CD4-positive, alpha-beta T cell treated with Interleukin-12 subunit alpha and Interleukin-12 subunit beta, for 1 hour (primary cell): ENCODE measurements at regions not wholly inside any gene's neighbourhood (a gene's known extent, or its start where the extent isn't known, plus 50 kb on each side); places are given as distances from the start of the nearest gene placed in this dataset.

Experiments used
- DNase-seq: peaks from one replicate; pipeline ENCODE4 v3.0.0-alpha.2; 2020

DNA sequence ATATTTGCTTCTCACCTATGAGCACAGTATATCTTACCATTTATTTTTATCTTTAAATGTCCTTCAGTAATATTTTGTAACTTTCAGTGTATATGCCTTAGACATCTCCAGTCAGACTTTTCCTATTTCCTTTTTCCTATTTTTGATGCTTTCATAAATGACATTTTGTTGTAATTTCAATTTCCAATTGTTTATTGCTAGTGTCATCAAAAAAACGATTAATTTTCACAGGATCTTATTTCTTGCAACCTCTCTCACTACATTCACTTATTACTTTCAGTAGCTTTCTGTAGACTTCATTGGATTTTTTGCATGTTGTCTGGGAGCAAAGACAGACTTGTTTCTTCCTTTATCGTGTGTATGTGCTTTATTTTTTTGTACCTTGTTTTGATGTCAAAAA, 602.4 kb downstream of the AJAP1 start:
- no peak for DNase-seq

DNA sequence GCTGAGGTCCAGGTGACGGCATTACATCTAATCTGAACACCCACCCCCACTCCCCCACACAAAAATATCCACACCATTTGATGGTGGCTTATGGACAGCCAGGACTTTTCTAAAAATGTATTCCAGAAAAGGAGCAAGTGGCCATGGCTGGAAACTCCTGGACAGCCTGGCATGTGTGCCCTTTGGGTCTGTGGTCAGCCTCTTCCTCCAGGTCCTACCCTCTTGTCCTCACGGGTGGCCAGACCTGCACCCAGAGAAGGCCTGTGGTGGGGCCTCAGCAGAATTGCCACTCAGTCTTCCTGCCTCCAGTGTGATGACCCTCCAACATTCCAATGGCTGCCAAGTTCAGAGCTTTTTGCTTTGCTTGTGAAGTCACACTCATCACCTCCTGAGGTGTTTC, 600.6 kb downstream of the AJAP1 start:
- no peak for DNase-seq

DNA sequence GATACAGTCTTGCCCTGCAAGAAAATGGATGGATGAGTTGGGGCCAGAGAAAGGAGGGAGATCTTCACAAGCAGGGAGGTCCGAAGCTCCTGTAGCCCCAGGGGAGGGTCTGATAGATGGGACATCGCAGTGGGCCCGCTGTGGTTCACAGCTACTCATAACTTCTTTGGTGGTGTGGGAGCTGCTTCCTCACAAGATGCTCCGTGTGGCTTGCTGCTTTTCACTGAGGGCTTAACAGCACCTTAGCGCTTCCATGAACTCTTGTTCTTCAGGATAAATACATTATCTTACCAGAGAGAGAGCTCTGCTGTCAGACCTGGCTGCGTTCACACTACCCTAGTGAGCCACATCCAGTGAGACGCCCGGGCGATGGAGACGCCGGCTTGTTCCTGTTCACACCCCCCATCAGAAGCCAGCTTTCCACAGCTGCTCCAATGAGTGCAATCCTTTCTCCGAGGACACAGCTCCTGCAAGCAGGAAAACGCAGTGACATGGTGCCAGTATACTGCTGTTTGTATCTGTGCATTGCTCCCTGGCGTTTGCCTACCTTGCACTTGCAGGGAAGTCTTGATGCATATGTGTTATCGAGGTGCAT, 599.8 kb downstream of the AJAP1 start:
- no peak for DNase-seq

DNA sequence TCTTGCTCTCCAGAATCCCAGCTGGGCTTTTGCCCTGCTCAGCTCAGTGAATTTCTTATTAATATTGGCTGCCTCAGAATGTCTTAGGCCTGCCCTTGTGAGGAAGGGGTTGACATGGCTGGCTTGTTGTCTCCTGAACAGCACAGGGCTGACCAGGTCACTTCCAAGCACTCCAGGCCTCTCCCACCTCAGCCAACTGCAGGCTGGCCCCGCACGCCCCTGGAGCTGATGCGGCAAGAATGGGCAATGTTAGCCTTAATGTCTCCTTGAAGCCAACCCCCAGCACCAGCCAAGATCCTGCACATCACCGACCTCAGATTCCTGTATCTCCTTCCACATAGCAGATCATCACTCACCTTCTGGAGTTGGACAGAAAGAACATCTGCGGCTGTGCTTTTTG, 598.6 kb downstream of the AJAP1 start:
- DNase-seq, result no peak

DNA sequence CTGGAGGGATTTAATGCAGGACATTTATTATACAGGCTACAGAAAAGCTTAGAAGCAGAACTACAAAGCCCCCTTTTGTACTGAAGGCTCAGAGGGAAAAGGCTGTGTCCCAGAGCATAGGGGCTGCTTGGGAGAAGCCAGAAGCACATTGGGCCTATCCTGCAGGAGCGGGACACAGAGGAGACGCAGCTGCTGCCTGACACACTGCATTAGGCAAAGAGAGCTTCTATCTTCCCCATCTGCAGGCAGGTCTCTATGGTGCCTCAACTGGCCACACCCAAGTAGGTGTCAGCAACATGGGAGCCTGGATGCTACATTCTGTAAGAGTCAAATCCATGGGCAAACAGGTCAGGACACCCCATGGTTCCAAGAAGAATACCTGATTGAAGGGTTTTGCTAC, 595.9 kb downstream of the AJAP1 start:
- no peak for DNase-seq

DNA sequence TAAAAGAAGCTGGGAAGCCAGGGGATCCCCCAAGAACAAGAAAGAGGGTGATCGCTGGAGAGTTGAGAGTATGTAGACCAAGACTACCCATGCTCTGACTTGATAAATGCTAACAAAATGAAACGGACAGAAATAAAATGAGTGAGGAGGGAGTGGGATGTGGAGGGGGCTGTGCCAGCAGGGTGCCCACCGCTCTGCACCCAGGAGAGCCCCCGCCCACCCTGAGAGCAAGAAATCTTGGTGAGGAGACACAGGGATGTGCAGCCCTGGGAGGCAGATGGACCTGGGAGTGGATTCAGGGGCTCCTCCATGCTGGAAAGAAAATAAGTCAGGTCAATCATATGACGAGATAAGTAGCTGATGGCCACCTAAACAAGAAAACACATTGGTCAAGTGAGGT, 590.9 kb downstream of the AJAP1 start:
- DNase-seq, result no peak

DNA sequence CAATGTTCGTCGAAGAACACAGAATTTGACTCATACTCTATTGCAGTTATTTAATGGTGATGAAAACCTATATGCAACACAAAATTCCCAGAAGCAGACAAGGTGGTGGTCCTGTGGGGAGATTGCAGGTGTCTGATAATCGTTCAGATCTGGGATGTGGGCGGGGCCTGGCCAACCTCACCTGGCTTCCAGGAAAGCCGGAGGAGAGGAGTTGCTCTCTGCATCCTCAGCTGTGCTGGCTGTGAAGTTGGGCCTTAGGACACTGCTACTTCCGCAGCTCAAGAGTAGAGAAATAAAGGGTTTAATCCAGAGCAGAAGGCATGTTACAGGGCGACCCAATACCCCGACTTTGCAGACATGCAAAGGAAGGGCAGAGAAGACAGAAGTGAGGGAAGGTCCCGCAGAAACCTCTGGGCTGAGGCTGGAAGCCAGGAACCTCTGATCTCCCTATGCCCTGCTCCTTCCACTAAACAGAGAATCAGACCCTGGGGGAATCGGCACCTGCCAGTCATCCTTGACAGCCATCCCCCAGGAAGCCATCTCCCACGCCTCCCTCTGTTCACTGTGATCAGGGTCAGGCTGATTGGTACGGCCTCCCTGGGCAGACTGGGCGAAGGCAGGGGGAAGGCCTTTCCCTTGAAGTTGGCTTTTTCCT, 590.3 kb downstream of the AJAP1 start:
- no peak for DNase-seq

DNA sequence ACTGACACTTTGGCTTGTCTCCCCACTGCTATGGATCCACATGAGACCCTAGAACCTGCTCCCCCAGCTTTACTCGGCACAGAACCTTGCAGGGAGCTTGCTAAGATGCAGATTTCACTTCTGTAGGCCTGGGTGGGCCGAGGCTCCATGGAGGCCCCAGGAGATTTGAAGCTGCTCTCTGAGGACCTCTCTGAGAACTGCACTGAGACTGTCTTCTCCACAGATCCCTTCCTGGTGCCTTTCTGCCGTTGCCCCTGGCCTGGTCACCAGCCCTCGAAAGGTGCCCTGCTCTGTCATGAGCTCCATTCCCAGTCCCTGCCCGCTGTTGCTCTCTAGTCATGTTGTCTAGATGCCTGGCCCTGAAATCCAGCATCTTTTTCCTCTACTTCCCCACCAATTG, 588.4 kb downstream of the AJAP1 start:
- no peak for DNase-seq

DNA sequence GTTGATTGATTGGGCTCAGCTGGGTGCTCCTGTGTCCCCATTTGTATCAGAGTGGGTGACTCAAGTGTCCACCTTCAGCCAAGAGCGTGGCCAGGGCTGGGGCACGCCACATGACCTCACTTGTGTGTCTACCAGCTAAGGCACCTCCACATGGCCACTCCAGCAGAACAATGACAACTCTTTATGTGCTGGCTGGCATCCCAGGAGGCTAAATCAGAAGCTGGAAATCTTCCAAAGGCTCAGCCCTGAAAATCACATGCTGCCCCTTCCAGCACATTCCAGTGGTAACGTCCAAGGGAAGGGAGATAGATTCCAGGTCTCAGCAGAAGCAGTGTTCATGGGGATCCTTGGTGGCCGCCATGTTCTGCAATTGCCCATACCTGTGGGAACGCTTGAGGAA, 585.5 kb downstream of the AJAP1 start:
- DNase-seq, result no peak

DNA sequence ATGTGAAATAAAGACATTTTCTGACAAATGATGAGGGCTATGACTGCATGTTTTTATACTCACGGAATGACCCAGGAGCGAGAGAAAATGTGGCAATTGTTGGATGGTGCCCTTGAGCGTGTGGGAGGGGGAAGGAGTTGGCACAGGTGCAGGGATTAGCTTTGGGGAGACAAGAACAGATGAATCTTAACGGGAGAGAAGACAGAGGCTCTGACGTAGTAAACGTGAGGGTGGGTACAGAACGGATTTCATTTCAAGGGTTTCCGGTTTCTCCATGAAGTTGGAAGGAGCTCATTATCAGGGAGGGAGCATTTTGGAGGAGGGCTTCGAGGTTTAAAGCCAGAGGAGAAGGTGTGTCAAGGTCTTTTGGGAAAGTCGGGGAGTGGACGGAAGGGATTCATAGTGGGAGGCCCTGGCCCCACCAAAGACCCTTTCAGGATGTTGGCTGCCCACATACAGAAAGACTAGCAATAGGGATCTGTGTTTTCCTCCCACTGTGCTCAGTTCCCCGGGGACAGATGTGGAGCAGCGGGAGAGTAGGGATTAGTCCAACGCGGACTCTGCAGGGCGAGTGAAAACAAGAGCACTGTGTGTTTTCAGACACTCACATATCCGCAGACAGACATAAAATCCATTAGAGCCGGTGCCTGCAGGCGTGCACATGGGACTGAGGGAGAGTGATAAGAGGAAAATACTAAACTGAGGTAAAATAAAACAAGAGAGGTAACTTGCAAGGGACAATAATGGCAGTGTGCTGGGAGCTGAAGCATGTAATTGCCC, 584.1 kb downstream of the AJAP1 start:
- no peak for DNase-seq

DNA sequence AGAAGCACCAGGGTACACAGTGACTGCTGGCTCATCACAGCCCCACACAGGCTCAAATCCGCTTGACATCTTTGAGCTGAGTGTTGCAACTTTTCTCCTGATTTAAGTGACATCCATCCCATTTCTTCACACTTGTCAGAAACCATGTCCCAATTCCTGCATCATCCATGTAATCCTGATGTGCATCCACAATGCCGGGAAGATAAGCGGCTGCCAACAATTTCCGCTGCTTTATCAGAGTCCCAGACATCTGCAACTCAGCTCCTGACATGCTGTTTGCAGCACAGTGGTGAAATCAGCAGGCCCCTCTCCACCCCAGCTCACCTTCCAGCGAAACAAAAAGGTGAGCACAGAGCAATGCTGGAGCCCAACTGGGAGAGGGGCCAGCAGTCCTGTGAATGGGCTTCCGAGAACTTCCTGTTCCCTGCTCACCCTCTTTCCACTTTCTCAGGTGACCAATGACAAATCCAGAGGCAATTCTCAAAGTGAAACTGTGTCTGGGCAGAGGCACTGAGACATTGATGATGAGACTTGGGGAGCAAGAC, 581.0 kb downstream of the AJAP1 start:
- DNase-seq, result no peak

DNA sequence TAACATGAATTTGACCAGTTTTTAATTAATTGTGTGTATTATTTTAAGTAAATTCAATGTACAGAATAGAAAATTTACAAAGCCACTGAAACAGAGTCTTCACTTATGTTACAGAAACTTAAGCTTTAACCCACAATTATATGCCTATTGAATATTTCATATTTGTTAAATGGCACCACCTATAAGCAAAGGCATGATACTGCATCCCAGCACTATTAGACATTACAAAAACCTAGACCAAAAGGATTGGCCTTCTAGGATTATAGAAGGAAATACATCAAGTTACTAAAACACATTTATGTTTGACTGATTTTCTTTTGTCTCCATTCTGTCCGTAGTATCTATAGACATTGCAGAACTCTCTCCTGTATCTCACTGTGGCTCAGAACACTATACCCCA, 578.1 kb downstream of the AJAP1 start:
- no peak for DNase-seq

DNA sequence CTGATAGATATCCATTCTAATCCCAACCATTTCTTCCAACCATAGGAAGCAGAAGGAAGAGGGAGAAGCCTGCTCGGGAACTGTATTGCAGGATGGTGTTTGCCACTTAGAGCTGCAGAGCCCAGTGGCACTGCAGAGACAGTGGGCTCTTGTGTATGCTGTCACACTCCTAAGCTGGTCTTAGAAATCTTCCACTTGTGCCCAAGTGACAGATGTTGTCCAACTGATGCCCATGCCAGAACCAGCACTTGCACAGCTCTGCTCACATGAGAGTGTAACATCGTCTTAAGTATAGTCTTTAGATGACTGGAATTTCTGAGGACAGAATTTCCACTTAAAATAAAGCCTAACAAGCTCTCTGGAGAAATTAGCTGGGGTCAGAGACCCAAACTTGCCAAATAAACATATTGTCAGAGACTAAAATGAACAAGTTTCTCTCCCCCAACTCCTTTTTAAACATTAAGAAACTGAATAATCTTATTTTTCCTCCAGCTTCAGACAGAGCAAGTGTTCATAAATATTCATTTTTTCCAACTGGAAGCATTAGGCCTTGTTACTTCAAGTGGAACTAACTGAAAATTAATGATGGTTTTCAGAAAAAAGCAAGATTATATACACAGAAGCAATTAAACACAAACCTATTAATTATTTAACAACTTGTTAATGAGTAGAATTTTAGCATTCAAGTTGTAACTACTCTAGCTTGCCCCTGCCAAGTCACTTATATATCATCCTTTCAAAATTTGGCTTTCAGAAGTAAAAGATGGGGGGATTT, 577.3 kb downstream of the AJAP1 start:
- DNase-seq, result no peak

DNA sequence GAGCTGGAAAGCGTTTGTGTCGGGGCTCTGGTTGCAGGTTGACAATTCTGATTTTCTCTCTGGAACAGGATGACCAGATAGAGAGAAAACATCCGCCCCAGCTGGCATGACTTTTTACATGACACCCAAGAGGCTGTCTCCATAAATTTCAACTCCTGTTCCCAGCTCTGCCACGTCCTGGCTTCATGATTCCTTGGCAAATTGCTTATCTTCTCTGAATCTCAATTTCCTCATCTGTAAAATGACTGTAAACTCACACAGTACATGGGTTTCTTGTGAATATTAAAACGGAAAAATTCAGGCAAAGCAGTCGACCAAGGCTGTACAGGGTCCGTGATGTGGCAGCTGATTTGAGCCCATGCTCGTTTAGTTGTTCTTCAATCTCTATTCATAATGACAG, 572.7 kb downstream of the AJAP1 start:
- no peak for DNase-seq

DNA sequence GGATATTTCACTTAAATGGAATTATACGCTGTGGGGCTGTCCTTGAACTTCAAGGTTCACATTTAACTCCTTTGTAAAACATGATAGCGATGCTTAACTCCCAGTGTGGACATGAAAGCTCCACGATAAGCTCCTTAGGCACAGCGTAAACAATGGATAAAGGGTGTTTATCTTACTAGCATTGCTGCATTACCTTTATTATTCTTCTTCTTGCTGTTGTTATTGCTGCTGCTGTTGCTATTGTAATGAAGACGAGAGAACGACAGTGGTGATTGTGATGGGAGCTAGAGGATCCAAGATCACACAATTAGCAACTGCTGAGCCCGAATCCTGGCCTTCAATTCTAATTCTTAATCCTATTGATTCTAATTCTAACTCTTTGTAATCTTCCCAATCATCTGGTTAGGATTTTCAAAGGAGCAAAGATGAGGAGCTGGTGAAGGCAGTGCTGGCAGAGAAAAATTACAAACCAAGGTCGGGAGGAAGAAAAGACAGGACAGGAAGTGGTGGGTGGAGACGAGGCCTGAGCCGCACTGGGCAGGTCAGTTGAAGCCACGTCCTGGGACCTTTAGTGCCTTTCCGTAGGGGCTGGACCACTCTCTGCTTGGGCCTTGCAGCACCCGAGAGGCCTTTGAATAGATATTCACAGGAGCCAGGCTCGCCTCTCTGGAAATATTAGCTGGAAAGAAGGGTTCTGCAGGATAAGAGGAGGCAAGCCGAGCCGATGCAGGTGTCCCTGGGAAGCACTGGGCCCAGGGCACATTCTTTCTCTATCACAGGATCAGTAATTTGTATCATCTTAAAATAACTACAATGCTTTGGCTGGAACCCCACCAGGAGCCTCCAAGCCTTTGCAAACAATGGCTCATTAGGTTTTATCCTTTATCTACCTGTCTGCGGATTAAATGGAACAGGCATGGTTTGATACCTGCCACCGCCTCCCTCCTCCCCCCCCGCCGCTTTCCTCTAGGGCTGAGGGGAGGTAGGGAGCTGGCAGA, 571.6 kb downstream of the AJAP1 start:
- DNase-seq, result no peak

DNA sequence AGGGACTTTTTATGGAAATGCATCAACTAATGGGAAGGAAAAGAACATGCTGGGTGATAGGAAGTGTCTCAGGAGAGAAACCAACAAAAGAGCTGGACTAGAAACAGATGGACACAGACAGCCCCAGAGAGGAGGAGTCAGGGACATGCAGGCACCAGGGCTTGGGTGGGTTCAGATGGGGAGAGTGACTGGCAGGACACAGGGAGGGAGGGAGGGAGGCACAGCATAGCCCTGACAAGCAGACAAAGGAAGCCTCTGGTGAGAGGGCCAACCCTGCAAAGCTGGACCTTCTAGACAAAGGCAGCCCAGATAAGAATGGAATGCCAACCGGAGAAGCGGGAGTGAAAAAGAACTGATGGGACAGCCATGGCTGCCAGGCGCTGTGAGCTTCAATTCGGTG, 568.8 kb downstream of the AJAP1 start:
- no peak for DNase-seq

DNA sequence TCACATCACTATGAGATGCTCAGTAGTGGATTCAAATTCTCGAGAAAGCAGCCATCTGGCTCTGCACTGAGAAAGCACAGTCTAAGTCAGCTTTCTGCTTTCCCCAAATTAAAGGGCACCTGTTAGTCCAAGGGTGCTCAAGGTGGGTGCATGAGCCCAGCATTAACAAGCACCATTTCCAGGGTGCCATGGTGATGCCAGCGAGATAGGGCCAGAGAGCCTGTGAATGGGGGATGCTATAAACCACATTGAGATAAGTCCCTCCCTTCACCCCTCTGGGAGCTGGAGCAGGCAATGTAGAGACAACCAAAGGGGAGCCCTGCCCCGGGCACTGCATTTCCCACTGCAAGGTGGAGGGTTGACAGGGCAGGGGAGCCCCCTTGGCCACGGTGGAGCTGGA, 568.2 kb downstream of the AJAP1 start:
- no peak for DNase-seq

DNA sequence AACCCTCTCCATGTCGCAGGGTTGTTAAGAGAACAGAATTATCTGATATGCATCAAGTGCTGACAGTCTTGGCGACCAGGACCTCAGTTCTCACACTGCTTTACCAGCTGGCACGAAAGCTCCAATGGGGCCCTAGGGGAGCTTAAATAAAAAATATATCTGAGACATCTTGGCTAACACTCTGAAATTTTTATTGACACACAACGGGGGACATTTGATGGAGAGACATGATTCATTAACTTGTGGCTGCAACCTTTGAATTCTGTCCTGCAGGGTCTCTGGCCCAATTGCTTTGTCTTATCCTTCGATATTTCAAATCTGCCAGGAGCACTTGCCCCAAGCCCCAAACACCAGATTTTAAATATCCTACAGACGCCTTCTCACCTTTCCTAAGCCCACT, 567.0 kb downstream of the AJAP1 start:
- DNase-seq, result no peak

DNA sequence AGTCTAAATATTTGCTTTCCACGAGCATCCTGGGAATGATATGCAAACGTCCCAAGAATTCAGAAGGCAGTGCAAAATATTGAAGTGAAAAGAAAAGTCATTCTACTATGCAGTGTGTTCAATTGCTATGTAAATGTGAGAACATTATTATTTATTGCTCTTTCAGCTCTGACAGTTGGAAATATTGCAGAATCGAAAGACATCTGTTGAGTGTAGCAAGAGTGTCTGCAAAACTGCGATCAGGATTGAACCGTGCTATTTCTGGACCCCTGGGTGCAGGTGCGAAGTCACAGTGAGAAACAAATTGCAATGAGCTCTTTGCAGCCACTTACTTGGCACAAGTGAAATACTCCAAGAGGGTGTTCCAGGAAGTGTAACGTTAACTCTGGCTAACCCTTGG, 566.4 kb downstream of the AJAP1 start:
- DNase-seq, result no peak

DNA sequence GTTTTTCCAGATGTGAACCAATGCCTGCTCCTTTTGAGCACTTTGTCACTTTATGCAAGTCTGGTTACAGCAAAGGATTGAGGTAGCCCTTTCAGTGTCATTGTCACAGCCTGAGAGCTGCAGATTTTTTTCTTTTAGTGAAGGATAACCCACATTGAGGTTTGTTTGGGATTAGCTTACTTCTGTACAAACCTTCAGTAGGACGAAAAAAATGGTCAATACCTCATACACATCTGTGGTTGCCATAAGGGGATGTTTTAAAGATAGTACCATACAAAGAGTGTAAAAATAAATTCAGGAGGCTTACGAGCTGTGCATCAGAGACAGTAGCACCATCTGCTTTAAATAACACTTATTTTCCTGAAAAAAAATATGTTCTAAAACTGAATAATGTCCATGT, 566.0 kb downstream of the AJAP1 start:
- DNase-seq, result no peak

DNA sequence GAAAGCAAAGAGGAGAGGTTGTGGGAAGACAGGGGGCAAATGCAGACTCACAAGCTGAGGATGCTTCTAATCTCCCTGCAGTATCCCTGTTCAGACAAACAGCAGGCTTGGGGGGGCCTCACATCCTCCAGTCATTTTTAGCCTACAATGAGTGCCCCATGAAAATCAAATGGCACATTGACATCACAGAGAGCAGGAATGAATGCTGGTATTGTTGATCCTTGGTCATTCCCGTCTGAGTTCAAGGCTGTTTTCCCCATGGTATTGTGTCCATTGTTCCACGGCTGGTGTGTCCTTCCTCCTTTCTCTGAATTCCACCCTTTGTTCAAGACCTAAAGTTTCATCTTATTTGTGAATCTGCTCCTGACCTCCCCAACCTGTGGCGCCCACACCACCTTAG, 545.6 kb downstream of the AJAP1 start:
- no peak for DNase-seq

DNA sequence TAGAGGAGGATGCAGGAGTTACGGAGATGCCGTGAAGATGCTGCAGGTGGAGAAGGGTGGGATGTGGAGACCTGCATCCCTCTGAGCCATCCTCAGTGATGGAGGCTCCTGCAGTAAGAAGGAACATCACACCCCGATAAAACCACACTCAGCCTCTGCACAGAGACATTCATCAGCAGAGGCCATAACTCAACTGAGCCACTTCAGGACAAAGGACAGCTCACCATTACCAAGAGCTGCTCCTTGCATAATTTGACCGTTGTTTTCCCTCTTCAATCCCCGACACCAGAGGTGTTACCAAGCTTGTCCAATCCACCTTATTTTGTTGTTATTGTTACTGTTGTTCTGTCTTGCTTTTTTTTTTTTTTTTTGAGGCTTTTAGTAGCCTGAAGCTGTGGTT, 543.9 kb downstream of the AJAP1 start:
- no peak for DNase-seq
